Activated CD4-positive, alpha-beta T cell treated with anti-CD3 and anti-CD28 coated beads for 24 hours (primary cell): ENCODE measurements at regions not wholly inside any gene's neighbourhood (a gene's known extent, or its start where the extent isn't known, plus 50 kb on each side); places are given as distances from the start of the nearest gene placed in this dataset.
"Not testable (repeated sequence)": the region's sequence is repeated elsewhere in the genome, so short reads cannot be mapped to it uniquely, and the experiment has no call there.

Experiments
- DNase-seq, 2 donors: peaks; one replicate each; pipeline ENCODE4 v3.0.0-alpha.2; 2020; ENCODE audit warnings: low read depth in 2 of 2

GRCh38 chr7:35971133-35971891 is 170.5 kb downstream of the SEPTIN7 start:
- no peak for DNase-seq

GRCh38 chr7:35975851-35976454 is 175.1 kb downstream of the SEPTIN7 start:
- peak in 1 of 2 donors; percentile 40 for DNase-seq

DNA sequence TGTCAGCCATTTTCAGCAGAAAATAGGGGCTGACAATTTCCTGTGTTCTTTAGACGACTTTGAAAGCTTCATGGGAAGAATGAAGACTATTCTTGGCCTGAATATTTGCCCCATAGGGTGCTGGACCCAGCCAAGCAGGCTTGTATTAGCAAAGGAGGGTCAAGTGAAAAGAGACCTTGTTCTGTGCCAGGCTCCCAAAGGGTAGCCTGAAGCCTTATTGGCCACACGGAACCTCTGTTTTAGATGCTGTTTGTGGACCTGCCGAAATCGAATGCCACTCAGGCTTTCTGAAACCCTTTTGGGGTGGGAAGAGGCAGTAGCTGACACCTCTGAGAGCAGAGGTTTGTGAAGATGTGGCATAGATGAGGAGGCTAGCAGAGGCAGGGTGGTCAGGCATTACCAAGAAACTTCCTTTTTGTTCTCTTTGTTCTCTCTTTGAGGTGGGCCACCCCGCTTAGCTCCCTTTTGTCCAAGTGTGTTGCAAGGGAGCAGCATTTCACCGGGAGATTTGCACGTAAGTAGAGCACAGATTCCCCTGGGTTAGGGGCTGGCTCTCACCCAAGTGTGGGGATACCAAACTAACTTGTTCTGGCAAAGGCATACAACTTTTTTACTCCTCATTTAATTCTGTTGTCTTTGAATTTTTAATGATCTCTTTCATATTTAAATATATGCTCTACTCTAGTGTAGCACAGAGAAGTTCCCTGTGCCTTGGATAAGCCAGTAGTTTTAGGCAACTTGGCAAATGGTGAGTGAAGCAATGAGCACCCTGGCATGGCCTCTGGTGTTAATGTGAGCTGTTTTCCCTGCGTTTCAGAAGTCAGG is 174.0 kb upstream of the EEPD1 start:
- not testable (repeated sequence) for DNase-seq

DNA sequence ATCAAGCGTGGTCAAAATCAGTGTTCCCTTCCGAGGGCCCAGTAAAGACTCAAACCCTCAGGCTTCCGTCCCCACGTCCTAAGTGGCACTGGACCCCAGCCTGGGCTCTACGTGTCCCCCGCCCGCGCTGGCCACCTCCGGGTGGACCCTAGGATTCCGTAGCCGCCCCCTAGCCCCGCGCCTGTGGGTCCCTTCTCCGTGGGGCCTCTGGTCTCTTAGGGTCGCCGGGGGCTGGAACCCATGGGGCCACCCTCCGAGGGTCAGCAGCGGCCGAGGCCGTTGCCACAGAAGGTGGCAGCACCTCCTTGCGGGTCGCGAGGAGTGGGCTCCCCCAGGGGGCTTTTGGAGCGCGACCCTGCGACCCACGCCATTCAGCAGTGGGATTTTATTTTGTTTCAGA is 170.5 kb upstream of the EEPD1 start:
- DNase-seq = no peak

DNA sequence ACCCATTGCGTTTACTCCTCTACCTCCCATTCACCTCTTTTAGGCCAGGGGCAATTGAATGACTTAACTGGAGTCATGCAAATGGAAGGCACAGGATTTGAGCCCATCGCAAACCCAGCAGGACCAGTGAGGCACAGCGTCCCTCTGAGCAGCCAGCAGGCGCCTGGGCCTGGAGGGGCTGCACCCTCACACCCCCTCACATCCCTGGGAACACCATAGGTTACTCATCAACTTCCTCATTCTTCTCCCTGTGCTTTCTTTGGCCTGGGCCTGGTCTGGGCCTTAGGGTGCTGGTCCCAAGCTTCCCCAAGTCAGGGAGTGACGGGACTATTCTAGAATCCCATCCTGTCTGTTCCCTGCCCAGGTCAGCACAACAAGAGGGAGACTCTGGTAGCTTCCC is 169.4 kb upstream of the EEPD1 start:
- no peak for DNase-seq

DNA sequence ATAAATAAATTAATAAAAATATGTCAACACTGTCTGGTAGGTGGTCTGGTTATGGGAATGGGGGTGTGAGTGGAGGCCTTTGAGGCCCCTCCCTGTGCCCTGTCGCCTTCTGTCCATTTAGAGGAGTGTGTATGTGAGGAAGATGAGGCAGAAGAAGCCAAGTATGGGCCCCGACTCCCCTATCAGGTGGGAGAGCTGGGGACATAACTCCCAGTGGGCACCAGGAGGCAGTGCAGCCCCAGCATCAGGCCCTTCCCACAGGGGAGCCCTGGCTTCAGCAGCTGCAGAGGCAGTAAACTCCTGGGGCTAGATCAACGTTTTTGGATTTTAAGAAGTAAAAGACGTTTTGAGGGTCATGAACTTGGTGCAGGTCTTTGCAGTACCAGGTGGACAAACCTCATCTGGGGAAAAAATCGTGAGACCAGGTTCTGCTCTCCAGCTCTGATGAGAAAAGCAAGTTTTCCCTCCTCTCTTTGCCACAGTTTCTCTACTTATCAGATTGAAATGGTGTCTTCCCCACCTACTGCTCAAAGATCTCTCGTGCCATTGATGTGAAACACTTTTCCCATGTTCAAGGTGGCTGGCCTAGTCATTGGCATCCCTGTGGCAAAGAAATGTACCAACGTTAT is 167.8 kb upstream of the EEPD1 start:
- DNase-seq = peak; percentile 52 to 71

GRCh38 chr7:35987016-35987415 is 166.0 kb upstream of the EEPD1 start:
- DNase-seq = no peak

GRCh38 chr7:35988105-35988504 is 164.9 kb upstream of the EEPD1 start:
- no peak for DNase-seq

DNA sequence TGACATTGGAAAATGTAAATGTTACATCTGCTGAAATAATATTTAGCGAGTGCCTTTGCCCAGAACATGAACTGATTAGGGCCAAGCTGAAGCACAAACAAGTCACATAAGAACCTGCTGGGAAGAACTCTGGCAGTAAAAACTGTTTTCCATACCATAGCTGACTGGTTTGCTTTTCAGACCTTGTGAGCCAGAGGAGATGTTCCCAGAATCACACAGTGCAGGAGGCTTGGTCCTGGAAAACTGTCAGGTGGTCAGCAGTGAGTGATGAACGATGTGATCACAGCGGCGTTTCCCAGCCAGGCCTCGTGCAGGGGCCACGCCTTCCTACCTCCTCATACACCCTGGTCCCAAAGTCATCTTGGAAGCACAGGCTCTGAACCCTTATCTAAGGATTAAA is 164.2 kb upstream of the EEPD1 start:
- no peak for DNase-seq

DNA sequence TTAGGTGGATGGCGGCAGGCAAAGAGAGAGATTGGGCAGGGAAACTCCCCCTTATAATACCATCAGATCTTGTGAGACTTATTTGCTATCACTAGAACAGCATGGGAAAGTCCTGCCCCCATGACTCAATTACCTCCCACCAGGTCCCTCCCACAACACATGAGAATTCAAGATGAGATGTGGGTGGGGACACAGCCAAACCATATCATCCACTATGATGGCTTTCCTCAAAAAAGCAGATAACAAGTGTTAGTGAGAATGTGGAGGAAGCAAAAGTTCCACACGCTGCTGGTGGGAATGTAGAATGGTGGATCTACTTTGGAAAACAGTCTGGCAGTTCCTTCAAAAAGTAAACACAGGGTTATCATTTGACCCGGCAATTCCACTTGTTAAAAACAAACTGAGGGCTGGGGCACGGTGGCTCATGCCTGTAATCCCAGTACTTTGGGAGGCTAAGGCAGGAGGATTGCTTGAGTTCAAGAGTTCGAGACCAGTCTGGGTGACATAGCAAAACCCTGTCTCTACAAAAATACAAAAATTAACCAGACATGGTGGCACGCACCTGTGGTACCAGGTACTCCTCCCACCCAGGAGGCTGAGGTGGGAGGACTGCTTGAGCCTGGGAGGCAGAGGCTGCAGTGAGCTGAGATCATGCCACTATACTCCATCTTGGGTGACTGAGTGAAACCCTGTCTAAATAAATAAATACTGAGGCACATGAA is 161.4 kb upstream of the EEPD1 start:
- DNase-seq = peak in 1 of 2 donors; percentile 17

GRCh38 chr7:35992436-35992835 is 160.6 kb upstream of the EEPD1 start:
- no peak for DNase-seq

- no peak for DNase-seq
Measured at GRCh38 chr7:35993113-35993512, 159.9 kb upstream of the EEPD1 start.

- no peak for DNase-seq
Measured at GRCh38 chr7:35993676-35994606, 159.1 kb upstream of the EEPD1 start.

- DNase-seq = no peak
Measured at GRCh38 chr7:35995334-35995733, 157.7 kb upstream of the EEPD1 start.

- no peak for DNase-seq
Measured at GRCh38 chr7:35998481-35998880, 154.6 kb upstream of the EEPD1 start.

GRCh38 chr7:36001546-36001945 is 151.5 kb upstream of the EEPD1 start:
- DNase-seq = no peak

GRCh38 chr7:36002900-36003299 is 150.2 kb upstream of the EEPD1 start:
- DNase-seq = no peak

- DNase-seq = no peak
Measured at GRCh38 chr7:36003343-36003742, 149.7 kb upstream of the EEPD1 start.

DNA sequence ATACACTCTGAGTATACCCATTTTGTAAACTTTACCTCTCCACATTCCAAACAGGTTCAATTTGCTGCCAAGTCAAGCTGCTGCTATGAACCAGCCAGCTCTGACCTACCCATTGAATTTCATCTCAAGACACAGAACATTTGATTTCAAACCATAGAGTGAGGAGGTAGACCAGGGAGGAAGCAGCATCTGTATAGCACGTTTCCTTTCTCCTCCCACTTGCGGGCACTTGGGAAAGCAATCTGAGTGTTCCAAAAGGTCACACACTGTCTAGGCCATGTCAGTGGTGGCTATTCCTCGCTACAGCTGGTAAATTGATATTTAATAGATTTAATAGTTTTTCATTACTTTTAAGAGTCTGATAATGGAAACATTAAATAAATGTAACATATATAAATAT is 147.8 kb upstream of the EEPD1 start:
- no peak for DNase-seq

DNA sequence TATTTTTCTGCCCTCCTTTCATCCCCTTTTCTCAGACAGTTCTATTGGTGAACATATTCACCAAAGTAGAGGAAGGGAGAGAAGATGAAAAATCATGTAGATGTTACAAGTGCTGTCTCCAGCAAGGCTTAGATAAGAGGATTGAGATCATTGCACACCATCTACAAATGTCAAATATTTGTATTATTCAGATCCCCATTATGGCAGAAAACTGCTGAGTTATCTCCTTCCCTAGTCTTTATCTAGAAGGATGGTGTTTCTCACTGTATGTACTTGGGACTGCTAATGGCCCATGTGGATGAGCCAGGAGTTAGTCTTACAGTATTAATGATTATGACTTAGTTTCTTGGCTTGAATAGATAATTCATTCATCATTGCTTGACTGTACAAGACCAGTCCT is 147.2 kb upstream of the EEPD1 start:
- no peak for DNase-seq
